Kasumi-1 (cell line): ENCODE measurements at regions not wholly inside any gene's neighbourhood (a gene's known extent, or its start where the extent isn't known, plus 50 kb on each side); places are given as distances from the start of the nearest gene placed in this dataset.

ENCODE experiments used
- DNase-seq, 2 experiments: peaks; one replicate each; lab custom pipeline; 2025; lab: John Stamatoyannopoulos, UW

DNA sequence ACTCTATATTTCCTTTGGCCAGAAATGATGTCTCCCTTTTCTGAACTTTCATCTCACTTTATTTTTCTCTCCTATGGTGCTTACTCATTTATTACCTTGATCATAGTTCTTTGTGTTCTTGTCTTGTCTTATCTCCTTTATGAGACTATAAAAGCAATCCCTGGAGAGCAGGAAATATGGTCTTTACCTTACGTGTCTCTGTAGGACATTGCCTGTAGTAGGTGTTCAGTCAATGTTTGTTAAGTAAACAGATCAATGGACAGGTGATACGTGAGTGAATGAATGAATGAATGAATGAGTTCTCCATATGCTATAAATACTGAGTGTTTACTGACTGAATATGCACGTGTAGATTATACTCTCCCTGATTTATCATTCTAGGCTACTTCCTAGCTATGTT is 193.7 kb upstream of the HMGA2 start:
- no peak for DNase-seq

DNA sequence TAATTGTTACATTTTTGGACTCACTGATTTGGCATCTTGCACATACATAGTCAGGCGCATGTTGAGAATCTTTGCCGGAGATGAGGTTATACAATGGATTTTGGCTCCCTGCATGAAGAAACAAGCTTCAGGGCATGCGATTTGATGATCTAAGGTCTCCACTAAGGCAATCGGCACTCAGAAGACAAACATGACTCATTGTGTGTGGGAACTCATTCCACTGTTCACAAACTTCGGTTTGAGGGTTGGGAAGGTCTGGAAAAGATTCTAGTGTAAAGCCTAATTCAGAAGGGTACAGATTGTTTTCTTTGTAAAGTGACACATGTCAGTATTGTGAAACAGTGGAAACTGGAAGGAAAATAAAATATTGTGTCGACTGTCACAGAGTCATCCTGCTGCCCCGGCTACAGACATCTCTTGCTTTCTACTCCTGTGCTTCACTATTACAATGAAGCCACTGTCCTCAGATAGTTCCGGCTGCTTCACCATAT is 192.6 kb upstream of the HMGA2 start:
- DNase-seq: no peak

DNA sequence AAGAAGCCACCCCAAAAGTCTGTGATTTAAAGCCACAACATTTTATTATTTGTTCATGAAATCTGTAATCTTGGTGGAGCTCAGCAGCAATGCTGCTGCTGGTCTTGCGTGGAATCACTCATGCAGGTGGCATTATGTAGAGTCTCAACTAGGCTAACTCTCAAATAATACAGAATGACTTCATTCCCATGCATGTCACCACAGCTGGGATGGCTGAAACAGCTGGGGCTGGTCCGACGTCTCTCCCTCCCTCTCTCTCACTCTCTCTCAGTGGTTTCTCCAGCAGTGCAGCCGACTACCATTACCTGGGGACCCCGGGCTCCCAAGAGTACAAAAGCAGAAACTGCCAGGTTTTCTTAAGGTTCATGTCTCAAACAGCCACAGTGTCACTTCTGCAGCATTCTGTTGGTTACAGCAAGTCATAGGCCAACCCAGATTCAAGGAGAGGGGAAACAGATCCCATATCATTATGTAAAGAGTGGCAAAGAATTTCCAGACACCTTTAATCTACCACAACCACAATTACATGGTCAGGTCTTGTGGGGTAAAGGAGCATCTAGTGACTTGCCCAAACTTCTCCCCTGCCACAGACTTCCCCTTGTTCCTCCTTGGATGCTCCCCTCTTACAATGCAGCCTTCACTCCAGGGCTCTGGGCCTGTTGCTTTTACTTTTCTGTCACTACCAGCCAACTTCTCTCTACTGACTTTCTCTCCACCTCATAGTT is 192.0 kb upstream of the HMGA2 start:
- DNase-seq: no peak

DNA sequence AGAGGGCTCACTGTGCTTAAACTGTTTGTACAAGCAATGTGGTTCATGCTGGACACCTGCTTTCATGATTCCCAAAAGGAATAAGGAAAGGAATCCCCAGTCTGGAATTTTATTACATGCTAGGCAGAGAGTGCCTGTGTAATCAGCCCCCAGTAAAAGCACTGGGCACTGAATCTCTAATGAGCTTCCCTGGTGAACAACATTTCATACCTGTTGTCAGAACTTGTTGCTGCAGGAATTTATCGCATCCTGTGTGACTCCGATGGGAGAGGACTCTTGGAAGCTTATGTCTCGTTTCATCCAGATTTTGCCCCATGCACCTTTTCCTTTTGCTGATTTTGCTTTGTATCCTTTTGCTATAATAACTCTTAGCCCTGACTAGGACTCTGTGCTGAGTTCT is 190.2 kb upstream of the HMGA2 start:
- DNase-seq: no peak

DNA sequence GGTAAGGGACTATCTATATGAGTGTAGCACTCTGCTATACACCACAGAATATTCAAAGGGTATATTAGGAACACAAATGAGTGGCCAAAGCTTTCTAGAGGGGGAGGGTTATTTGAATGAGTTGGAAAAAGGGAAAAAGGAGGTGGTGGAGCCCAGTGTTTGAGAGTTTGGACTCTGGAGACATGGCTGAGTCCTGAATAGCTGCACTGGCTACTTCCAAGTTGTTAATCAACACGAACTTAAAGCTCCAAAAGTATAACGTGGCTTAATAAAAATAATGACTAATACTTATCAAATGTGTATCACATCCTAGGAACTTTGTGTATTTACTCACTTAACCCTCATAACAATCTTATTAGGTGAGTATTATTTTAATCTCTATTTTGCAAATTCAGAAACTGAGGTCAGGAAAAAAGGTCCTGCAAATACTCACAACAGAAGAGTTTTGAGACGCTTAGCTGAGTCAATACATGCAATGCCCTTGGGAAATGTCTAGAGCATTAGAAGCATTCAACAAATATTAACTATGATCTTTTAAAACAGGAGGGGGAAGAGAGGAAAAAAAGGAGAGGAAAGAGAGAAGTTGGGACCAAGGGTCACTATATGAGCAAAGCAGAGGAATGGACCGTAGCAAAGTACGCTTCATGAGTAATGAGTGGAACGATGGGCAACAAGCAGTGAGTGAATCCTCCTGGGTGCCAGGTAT is 189.5 kb upstream of the HMGA2 start:
- no peak for DNase-seq

DNA sequence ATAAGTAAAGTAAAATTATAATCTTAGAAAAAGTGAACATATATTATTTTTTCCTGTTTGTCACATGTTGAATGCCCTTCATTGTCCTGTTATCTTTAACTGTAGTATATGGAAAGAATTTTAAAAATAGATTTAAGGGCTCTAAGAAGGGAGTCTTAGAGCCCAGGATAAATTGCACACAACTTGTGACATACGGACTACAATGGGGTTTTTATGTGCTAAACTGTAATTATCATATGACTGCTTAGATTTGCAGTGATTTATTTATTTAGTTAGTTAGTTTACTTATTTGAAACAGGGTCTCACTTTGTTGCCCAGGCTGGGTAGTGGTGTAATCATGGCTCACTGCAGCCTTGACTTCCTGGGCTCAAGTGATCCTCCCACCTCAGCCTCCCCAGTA is 187.8 kb upstream of the HMGA2 start:
- DNase-seq: no peak

DNA sequence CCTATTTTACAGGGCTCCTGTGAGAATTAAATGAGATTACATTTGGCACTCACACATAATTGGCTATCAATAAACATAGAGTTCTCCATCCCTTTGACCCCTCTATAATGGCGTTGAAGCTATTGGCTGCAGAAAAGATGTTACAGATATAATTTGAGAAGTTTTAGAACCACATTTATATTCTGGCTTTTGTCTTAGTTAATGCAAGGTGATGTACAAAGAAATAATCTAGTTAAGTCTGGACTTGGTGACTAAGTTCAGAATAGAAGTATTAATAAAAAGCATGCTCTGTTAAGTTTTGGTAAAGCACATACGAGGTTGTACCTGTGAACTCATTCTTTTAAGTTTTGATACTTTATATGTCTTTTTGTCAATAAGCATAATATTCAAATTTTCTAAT is 187.1 kb upstream of the HMGA2 start:
- no peak for DNase-seq

DNA sequence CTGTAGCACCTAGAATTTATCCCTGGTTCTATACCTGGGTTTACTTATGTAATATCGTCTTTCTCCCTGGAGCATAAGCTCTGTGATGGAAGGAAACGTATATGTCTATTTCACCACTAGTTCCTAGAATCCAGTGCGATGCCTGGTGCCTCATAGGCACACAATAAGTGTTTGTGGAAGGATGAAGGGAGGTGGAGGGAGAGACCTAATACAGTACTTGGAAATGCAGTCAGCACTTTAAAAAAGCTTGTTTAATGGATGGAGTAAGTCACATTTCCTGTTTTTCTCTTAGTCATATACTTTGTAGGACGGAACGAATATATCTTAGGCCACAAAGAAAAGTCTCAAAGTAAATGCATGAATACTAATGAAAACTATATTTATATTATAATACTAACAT is 186.5 kb upstream of the HMGA2 start:
- DNase-seq: no peak

DNA sequence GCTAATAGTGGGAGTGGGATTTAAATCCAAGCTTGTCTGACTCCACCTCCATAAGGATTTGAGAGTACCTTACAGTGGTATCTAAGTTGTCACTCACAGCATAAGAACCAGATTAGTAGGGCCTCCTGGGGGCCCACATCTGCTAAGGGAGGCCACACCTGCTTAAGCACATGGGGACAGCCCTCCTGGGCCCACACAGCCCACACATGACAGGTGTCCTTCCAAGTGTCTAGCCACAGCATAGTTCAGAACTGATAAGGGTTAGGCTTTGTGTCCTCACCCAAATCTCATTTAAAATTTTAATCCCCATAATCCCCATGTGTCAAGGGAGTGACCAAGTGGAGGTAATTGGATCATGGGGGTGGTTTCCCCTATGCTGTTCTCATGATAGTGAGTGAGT is 186.0 kb upstream of the HMGA2 start:
- no peak for DNase-seq

DNA sequence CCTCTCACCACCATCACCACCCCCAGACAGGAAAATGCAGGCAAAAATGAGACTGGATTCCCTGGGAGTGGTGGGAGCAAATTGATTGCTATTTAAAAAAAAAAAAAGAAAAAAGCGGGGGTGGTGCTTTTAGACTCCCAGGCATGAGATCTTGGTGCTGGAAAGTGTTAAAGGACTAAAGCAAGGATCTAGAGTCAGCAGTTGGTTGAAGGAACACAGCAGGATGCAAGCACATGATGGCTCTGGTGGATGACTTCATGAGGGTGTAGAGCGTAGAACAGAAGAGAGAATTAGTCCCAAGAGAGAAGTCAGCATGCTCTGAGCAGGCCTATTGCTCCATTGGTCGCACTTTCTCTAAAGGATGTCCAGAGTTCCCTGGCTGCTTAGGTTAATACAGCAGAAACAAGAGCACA is 183.8 kb upstream of the HMGA2 start:
- DNase-seq: no peak

DNA sequence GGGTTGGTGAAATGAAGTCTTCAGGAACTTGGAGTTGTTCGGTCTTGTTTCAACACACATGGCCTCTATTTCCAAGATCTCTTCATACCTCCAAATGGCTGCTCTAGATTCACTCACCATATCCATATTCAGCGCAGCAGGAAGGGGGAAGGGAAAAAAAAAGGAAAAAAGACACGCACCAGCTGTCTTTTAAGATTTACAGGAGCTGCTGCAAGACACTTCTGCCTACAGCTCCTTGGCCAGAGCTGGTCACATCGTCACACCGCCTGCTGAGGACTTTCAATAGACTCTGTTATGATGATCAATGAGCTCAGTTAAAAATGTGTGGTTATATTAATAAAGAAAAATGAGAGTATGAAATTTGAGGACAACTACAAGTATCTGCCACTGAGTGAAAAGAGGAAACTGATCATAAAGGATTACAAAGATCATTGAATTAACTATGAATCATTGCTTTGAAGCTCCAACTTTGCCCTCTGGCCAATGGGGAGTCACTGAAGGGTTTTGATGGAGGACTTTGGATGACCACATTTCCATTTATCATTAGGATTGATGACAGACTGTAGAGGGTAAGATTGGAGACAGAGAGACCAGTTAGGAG is 182.1 kb upstream of the HMGA2 start:
- DNase-seq: no peak

DNA sequence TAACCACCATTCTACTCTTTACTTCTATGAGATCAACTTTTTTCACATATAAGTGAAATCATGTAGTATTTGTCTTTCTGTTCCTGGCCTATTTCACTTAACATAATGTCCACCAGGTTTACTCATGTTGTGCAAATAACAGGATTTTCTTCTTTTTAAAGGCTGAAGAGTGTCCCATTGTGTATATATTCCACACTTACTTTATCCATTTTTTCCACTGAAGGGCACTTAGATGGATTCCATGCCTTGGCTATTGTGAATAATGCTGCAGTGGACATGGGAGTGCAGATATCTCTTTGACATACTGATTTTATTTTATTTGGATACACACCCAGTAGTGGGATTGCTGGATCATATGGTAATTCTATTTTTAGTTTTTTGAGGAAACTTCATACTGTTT is 181.1 kb upstream of the HMGA2 start:
- DNase-seq: no peak

DNA sequence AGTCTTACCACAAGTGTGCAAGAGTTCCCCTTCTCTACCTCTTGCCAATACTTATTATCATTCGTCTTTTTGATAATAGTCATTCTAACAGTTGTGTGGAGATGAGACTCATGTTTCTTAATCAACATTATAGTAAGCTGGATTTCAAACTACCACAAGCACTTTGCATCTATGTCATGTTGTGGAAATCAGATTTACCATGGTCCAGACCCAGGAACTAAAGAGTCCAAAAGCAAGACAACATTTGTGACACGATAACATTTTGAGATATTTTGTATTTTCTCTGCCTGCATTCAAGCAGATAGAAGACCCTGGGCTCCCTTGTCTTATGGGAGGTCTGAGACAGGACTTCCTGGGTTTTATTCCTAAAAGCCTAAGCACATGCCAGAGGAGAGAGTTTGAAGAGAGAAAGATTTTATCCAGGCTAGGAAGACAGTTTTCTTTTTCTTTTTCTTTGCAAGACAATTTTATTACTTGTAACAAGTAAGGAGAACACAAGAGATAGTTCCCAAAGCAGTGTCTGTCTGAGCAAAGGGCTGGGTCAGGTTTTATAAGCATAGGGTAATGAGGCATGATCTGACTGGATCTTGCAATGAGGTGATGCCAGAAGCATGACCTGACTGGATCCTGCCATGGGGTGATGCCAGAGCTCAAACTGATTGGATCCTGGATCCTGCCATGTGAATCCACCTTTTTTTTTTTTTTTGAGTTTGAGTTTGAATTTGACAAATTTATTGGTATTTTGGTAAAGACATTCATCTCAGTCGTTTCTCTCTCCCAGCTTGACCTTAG is 180.5 kb upstream of the HMGA2 start:
- DNase-seq: no peak

DNA sequence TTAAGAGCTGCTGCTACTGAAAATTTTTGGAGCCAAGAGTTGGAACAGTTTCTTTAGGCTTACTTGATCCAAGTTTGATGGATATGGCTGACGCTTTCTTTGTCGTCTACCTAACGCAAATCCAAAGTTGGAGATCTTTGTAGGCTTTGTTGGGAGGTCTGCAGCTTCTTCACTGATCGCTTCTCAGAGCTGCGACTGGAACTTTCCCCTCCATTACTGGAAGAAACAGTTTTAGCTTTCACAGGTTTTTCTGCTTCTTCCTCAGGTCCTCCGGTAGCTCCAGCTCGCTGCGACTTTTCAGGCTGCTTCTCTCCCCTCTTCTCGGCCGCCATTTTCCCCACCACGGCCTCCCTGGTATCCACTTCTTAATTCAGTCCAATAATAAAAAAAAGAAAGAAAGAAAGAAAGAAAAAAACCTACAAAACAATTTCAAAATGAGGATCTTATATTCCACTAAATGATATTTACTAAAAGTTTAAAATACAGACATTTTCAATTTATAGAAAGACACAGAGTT is 178.1 kb upstream of the HMGA2 start:
- DNase-seq: no peak

DNA sequence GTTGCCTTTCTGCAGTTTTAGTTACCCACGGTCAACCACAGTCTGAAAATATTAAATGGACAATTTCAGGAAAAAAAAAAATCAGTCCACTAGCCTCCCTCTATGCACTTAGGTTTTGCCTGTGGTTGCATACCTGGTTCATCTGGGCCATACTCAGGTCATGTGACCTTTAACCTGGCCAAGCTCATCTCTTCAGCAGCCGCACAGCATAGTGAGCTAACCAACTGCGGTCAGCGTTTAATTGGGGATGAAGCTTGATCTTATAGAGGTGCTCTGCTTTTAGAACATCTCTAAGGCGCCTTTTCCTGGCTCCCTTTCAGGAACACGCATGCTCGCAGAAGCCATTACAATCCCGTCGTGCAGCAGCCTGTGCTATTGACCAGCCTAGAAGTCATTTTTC is 177.2 kb upstream of the HMGA2 start:
- DNase-seq: no peak

DNA sequence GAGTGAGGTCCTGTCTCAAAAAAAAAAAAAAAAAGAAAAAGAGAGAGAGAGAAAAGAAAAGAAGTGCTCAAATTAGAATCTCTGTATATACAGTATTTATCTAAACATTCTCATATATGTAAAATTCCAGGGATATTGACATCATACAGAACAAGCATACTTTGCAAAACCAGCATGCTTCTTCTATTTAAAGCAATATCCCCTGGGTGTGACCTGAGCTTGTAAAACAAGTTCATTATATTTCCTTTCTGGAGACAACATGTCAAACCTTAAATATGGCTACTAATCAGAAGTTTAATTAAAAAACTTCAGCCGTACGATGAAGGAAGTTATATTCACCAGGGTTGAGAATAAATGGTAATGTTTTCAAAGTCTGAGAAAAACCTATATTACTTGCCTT is 175.8 kb upstream of the HMGA2 start:
- no peak for DNase-seq

DNA sequence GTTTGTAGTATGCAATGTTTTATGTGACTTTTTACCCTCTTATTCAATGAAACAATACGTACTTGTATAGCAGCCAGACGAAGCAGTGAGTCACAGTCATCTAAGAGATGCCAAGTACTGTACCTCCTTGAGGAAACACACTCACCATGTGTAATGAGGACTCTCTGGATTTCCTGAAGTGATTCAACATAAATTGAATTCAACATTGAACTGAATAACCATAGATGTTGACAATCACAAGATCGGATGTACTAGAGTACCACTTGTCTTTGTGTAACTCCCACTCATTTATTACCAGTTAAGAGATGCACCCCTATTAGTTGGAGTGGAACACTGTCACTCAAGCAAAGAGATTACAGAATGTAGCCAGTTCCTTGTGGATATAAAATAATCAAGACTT is 175.2 kb upstream of the HMGA2 start:
- DNase-seq: no peak

DNA sequence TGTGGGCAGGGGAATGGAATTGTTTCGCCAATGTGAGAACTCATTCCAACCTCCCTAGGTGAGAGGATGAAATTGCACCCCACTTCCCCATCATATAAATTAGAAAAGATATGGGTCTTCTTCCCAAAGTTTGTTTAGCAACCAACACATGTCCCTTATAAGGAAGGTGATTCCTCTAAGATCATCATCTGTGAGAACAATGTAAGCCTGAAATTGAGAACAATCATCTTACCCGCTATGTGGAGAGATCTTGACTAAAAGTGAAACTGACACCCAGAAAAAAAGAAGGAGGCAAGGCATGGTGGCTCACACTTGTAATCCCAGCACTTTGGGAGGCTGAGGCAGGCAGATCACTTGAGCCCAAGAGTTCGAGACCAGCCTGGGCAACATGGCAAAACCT is 173.2 kb upstream of the HMGA2 start:
- DNase-seq: no peak

DNA sequence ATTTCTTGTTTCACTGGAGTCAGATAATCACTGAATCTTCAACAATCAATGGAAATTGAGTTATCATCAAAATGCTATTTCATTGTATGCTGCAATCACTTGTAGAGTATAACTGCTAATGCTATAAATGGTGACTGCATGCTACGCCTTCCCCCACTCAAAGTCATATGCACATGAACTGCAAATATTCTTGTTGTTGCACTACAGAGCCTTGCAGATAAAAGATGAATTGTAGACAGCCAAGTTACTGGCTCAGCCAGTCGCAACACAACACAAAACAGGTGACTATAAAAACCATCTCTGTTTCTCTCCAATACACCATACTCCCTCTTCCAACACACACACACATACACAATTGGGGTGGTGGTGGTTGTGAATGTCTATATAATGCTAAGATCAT is 171.0 kb upstream of the HMGA2 start:
- no peak for DNase-seq

DNA sequence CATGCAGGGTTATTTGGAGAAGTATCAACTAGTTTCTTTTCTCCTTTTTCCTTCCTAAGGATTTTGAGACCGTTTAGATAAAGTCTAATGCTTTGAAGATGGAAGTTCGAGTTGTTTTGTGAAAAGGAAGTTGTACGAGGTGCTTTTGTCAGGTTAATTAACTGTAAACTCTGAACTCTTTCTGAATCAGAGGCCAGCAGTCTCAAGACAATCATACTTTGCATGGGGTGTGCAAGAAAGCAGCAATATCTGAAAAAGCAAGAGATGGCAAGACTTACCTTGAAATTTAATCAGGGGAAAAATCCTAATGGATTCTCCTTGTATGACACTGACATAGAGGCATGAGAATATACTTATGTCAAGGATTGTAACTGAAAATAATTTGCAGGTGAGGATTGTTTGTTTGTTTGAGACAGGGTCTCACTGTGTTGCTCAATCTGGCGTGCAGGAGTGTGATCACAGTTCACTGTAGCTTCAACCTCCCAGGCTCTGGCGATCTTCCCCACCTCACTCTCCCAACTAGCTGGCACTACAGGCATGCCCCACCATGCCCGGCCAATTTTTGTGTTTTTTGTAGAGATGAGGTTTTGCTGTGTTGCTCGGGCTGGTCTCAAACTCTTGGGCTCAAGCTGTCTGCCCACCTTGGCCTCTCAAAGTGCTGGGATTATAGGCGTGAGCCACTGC is 170.2 kb upstream of the HMGA2 start:
- DNase-seq: no peak

DNA sequence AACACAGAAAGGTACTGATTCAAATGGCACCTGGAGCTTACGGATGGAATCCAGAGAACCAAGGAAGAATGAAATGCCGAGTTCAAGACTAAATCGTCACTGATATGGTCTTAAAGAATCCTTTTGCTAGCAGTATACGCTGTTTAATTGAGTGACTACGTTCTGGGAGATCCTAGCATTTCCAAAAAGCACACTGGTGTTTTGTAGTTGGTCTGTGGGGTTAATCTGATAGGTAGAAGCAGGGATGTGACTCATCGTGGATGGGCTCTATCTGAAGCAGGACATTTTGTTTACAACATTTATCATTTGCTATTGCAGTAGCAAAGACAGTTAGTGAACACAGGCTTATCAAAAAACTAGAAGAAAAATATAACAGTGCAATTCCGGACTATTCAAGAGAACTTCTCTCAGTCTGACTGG is 169.2 kb upstream of the HMGA2 start:
- no peak for DNase-seq
